ENCODE measurements at regions not wholly inside any gene's neighbourhood (a gene's known extent, or its start where the extent isn't known, plus 50 kb on each side); places are given as distances from the start of the nearest gene placed in this dataset.

DNA sequence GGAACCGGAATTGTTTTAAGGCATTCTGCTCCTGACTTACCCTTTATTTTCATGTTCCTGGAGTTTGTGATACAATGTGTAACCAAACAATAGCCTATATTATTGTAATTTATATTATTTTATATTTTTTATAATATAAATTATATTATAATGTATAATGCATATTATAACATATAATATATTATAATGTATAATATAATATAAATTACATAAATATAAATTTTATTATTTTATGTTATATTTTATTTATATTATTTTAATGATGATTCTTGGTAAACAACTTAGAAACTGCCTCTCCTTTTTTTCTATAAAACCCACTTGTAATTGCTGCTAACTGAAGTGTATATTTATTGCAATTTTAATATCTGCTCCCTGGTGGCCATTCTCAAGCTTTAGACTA is 629.1 kb downstream of the MMUT start:
- ChIA-PET CTCF (ENCODE audit: low intra/inter-chr PET ratio, low total read pairs) (no interaction called here), POLR2A (no interaction called here)
- H3K27ac ChIP-seq (ENCODE audit: extremely low read length, insufficient read depth, low read length) = no peak overlapping the region
- H3K36me3 ChIP-seq (replicated peaks in 1 of 2; ENCODE audit: control insufficient read depth in 1 of 2, insufficient read depth in 2 of 2, low read length in 2 of 2) = no peaks in the 10 kb centered on the region
- H3K9ac ChIP-seq (ENCODE audit: insufficient read depth, low read depth, low read length) = no peak overlapping the region
- intact Hi-C loops (cut with micrococcal nuclease; ENCODE audit: unreplicated experiment) (no loop called here), in situ Hi-C loops (cut with HindIII; ENCODE audit: extremely low pct_ligation_motif_present, low pct_unique_long_range_greater_than_20kb) (no loop called here)
- H3K9me3 ChIP-seq (ENCODE audit: low read length) = no peaks in the 10 kb centered on the region
- no peak overlapping the region for H2AFZ ChIP-seq (ENCODE audit: low read length)
- H3K4me3 ChIP-seq (replicated peaks in 1 of 3; ENCODE audit: insufficient read depth in 1 of 3, low read depth in 2 of 3, low read length in 3 of 3) = no peak overlapping the region
- no peak for FAIRE-seq
- no peaks in the 10 kb centered on the region for H3K27me3 ChIP-seq (ENCODE audit: control insufficient read depth in 1 of 2, insufficient read depth in 2 of 2, low read length in 2 of 2)
- no peak for DNase-seq (ENCODE audit: low spot score)
- no peak for ATAC-seq
- TF ChIP-seq ZNF644 (CRISPR knock-in tag; IDR thresholded peaks at IDR 0.05; ENCODE audit: low read depth) (no peak), ZNF569 (CRISPR knock-in tag; IDR thresholded peaks at IDR 0.05; ENCODE audit: borderline replicate concordance) (no peak), ZNF256 (CRISPR knock-in tag; conservative IDR thresholded peaks at IDR 0.05) (no peak), GFI1 (CRISPR knock-in tag; IDR thresholded peaks at IDR 0.05; ENCODE audit: borderline replicate concordance) (no peak), KAT2B (IDR thresholded peaks at IDR 0.05; ENCODE audit: borderline replicate concordance, low read depth, low read length) (no peak), MTF1 (CRISPR knock-in tag; IDR thresholded peaks at IDR 0.05) (no peak), ZNF337 (CRISPR knock-in tag; IDR thresholded peaks at IDR 0.05; ENCODE audit: borderline replicate concordance, low read depth) (no peak), ARNT (IDR thresholded peaks at IDR 0.05) (no peak), ZNF891 (CRISPR knock-in tag; IDR thresholded peaks at IDR 0.05) (no peak), MAFF (IDR thresholded peaks at IDR 0.05; ENCODE audit: low read depth, low read length) (no peak), HNF4A (CRISPR knock-in tag; IDR thresholded peaks at IDR 0.05) (no peak), ZFP62 (CRISPR knock-in tag; IDR thresholded peaks at IDR 0.05) (no peak), SMAD1 (CRISPR knock-in tag; IDR thresholded peaks at IDR 0.05; ENCODE audit: borderline replicate concordance, low read depth) (no peak), NR2F2 (IDR thresholded peaks at IDR 0.05; ENCODE audit: borderline replicate concordance, low read depth) (no peak), KLF9 (CRISPR knock-in tag; IDR thresholded peaks at IDR 0.05; ENCODE audit: low read depth) (no peak), ZNF629 (CRISPR knock-in tag; conservative IDR thresholded peaks at IDR 0.05) (no peak), HNF4G (IDR thresholded peaks at IDR 0.05; ENCODE audit: borderline replicate concordance, low read depth, low read length) (no peak), HNF4G (CRISPR knock-in tag; IDR thresholded peaks at IDR 0.05; ENCODE audit: borderline replicate concordance, low read depth) (no peak), NCOA1 (CRISPR knock-in tag; IDR thresholded peaks at IDR 0.05) (no peak)
- TF ChIP-seq, protein P1, sequence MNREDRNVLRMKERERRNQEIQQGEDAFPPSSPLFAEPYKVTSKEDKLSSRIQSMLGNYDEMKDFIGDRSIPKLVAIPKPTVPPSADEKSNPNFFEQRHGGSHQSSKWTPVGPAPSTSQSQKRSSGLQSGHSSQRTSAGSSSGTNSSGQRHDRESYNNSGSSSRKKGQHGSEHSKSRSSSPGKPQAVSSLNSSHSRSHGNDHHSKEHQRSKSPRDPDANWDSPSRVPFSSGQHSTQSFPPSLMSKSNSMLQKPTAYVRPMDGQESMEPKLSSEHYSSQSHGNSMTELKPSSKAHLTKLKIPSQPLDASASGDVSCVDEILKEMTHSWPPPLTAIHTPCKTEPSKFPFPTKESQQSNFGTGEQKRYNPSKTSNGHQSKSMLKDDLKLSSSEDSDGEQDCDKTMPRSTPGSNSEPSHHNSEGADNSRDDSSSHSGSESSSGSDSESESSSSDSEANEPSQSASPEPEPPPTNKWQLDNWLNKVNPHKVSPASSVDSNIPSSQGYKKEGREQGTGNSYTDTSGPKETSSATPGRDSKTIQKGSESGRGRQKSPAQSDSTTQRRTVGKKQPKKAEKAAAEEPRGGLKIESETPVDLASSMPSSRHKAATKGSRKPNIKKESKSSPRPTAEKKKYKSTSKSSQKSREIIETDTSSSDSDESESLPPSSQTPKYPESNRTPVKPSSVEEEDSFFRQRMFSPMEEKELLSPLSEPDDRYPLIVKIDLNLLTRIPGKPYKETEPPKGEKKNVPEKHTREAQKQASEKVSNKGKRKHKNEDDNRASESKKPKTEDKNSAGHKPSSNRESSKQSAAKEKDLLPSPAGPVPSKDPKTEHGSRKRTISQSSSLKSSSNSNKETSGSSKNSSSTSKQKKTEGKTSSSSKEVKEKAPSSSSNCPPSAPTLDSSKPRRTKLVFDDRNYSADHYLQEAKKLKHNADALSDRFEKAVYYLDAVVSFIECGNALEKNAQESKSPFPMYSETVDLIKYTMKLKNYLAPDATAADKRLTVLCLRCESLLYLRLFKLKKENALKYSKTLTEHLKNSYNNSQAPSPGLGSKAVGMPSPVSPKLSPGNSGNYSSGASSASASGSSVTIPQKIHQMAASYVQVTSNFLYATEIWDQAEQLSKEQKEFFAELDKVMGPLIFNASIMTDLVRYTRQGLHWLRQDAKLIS (CRISPR knock-in tag; IDR thresholded peaks at IDR 0.05) = no peak
- TF ChIP-seq, protein P2, sequence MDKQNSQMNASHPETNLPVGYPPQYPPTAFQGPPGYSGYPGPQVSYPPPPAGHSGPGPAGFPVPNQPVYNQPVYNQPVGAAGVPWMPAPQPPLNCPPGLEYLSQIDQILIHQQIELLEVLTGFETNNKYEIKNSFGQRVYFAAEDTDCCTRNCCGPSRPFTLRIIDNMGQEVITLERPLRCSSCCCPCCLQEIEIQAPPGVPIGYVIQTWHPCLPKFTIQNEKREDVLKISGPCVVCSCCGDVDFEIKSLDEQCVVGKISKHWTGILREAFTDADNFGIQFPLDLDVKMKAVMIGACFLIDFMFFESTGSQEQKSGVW (CRISPR knock-in tag; IDR thresholded peaks at IDR 0.05; ENCODE audit: borderline replicate concordance) = no peak
- H3K79me2 ChIP-seq (ENCODE audit: insufficient read depth, low read length) = no peaks in the 10 kb centered on the region
- H4K20me1 ChIP-seq (ENCODE audit: insufficient read depth, low read length) = no peaks in the 10 kb centered on the region
- no TSS peak for BruUV-seq (replicated peaks)
- H3K4me1 ChIP-seq (ENCODE audit: insufficient read depth, low read length) = no peaks in the 10 kb centered on the region
- H3K4me2 ChIP-seq (ENCODE audit: low read depth, low read length) = no peak overlapping the region
- 59% methylated on average over 1 of the region's 1 CpG for WGBS (ENCODE audit: low lambda C conversion rate)
